NCI-H2227 (cell line): ENCODE measurements at regions not wholly inside any gene's neighbourhood (a gene's known extent, or its start where the extent isn't known, plus 50 kb on each side); places are given as distances from the start of the nearest gene placed in this dataset.
"Not testable (repeated sequence)": the region's sequence is repeated elsewhere in the genome, so short reads cannot be mapped to it uniquely, and the experiment has no call there.

ENCODE experiments used
- DNase-seq: peaks from one replicate; lab custom pipeline; 2025; ENCODE audit not compliant: unreplicated experiment; lab: John Stamatoyannopoulos, UW

DNA sequence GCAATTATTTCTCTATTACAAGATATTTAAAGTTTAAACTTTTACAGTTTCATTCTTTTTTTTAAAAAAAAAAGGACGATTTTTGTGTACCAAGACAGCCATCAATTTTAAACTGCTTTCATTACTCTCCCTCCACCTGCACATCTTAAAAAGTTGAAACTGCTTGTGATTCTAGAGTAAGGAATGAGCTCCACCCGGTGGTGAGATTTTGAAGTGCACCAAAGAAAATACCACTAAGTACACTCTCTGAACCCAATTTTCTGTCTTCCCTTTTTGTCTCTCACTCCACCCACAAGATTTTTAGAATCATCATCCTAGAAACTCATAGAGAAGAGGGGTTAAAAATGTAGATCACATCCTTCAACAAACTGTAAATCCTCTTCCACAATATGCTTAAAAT lies 91.3 kb upstream of the WDR44 start:
- DNase-seq, result peak; percentile 68

DNA sequence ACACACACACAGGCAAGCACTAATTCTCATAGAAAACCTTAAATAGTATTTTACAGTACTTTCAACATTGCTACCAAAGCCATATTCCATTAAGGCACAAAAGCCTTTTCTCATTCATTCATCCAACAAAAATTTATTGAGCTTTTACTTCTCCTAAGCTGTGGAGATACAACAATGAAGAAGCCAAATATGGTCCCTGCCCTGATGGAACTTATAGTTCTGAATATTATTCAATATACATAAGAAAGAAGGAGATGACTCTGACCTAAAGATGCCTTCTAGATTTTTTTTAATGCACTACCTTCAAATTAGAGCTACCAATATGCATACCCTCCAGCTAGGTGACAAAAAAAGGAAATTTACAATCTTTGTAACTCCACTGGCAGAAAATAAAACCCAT lies 90.0 kb upstream of the WDR44 start:
- no peak for DNase-seq

DNA sequence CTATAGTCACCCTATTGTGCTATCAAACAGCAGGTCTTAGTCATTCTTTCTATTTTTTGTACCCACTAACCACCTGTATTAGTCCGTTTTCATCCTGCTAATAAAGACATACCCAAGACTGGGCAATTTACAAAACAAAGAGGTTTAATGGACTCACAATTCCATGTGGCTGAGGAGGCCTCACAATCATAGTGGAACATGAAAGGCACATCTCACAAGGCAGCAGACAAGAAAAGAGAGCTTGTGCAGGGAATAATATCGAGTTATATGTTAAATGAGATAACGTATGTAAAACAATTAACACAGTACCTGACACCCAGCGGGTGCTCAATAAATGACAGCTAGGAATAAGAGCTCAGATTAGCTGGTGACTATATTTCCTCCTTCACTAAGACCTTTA lies 88.1 kb upstream of the WDR44 start:
- no peak for DNase-seq

DNA sequence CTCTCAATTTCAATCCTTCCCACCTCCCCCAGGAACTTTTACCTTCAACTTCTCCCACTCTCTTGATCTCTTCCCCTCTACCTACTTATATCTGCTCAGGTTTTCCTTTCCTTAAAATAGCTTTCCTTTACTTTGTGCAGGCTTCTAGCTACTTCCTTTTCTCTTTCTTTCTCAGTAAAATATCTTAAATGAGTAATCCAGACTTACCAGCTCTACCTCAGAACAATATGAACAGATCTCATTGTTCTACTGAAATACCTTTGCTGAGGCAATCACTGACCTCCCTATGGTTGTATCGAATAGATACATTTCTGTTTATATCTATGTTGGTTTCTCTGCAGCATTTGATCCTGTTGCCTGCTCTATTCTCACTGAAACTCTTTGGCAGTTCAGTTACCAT lies 86.7 kb upstream of the WDR44 start:
- DNase-seq, result no peak

DNA sequence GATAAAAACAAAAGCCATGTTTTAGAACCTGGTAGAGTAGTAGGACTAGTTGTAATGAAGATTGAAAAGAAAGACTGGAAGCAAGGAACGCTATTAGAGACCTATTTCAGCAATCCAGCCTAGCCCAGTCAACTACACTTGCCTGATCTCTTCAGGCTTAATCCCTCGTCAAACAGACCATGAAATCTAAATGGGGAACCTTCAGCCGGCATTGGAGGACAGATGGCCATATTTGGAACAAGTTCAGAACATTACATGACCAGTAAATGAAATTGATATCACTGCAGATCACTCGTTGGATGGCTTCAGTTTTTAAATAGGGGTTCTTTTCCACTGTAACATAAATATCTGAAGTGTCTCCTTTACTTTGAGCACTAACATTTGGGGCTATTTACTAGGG lies 84.8 kb upstream of the WDR44 start:
- no peak for DNase-seq

DNA sequence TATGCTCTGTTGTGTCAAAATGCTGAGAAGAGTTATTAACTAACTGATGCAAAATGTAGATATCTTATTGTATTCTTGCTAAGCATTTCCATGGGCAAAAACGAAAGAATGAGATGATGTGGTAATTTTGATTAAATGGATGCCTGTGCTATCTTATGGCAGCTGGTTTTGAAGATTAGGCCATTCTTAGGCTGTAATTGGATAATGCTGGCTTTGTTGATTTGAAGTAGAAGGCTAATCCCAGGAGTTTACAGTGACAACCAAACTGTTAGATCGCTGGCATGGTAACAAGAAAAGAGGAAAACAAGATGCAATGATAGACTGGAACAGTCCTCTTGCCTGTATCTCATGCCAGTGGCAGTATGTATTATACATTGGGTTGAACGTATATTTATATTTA lies 74.1 kb upstream of the WDR44 start:
- DNase-seq, result no peak

DNA sequence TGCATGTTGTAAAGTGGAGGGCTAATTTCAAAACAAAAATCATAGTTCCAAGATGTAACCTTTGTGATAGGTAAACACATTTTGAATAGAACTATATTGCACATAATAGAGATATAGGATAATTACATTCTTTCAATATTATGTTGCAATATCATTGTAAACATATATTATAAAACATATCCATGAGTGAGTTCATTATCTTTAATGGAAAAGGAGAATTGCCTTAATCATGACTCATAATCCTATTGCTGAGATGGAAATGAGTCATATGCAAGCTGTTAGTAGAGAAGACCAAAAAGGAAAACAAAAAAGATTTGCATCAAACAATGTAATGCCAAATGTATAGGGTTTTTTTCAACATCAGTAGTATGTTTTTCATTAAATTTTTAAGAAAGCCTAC lies 73.7 kb upstream of the WDR44 start:
- no peak for DNase-seq

DNA sequence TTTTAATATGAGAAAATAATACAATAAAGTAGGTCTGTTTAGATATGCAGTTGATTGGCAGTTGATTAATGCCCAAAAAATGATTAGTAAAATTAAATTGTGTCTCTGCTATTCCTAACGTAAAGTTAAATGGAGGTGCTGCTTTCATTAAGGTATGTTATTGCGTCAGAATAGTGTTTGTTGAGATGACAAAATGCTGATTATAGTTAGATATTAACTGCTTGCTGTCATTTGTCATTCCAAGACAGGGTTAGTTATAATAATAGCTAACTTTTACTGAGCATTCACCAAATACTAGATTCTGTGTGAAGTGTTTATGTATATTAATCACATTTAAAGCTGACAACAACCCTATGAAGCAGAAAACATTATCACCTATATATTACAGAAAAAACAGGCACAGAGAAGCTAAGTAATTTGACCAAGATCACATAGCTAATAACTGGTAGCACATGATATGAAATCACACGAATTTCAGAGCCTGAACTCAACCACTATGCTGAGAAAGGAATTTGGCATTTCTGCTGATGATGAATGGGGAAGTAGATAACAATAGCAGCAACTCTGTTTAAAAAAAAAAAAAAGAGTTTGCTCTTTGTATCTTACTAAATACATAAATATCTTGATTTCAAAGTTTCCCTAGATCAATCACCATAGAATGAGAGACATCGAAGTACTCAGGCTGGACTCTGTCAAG lies 59.7 kb upstream of the WDR44 start:
- DNase-seq, result no peak

DNA sequence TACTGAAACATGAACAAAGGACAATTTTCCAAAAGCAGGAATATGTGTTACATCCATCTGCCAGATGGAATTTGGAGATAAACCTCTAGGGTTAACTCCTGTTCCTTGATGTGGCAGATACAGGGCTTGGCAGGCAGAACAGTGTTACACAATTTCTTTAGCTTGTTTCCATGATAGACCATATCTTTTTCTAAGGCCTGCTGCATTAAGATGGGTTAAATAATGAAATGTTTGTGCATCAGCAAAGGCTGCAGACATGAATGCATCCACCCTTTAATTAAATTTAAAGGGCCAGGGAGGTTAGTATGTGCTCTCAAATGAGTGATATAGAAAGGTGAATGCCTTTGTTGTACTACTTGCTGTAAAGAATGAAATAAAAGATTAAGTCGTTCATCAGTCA lies 50.1 kb upstream of the WDR44 start:
- not testable (repeated sequence) for DNase-seq
